Left renal pelvis (tissue), 4 donors: ENCODE measurements at regions not wholly inside any gene's neighbourhood (a gene's known extent, or its start where the extent isn't known, plus 50 kb on each side); places are given as distances from the start of the nearest gene placed in this dataset.
"Not testable (repeated sequence)": the region's sequence is repeated elsewhere in the genome, so short reads cannot be mapped to it uniquely, and the experiment has no call there.

Experiments used
- DNase-seq, 4 donors: peaks; one replicate each; pipeline ENCODE4 v3.0.0-alpha.2; 2013; ENCODE audit warnings: low read depth in 4 of 4, low spot score in 3 of 4

DNA sequence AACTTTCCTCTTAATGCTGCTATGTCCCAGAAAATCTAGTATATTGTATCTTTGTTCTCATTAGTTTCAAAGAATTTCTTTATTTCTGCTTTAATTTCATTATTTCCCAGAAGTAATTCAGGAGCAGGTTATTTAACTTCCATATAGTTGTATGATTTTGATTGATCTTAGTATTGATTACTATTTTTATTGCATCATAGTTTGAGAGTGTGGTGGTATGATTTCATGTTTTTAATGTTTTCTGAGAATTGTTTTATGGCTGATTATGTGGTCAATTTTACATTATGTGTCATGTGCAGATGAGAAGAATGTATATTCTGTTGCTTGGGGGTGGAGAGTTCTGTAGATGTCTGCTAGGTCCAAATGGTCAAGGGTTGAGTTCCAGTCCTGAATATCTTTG is 425.6 kb upstream of the RORB start:
- DNase-seq = no peak

DNA sequence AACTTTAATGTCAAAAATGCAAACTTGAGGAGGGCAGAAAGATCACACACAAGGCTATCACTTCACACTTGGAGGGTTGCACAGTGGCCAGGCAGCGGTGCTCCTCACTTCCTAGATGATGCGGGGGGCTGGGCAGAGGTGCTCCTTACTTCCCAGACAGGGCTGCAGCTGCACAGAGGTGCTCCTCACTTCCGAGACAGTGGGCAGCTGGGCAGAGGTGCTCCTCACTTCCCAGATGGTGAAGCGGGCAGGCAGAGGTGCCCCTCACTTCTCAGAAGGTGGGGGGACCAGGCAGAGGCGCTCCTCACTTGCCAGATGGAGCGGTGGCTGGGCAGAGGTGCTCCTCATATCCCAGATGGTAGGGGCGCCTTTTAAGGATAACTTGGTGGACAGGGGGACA is 423.2 kb upstream of the RORB start:
- no peak for DNase-seq

DNA sequence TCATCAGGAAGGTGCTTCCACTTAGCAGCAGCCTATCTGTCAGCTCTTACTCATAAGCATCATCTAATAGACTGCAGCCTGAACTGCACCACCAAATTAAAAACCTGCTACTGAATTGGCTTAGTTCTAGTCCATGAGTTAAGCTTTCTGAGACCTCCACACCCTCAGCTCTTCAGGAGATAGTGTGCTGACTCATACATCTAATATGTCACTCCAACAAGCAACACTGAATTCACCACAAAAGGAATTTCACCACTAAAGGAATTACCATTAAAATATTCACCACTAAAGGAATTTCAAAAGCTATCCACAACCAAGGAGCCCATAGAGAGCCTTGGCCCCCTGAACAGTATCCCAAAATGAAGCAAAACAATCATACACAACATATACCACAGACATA is 418.5 kb upstream of the RORB start:
- no peak for DNase-seq

GRCh38 chr9:74080652-74081051 is 416.5 kb upstream of the RORB start:
- DNase-seq = not testable (repeated sequence)

- DNase-seq = no peak
These were observed 413.3 kb upstream of the RORB start for GRCh38 chr9:74083681-74084433.

DNA sequence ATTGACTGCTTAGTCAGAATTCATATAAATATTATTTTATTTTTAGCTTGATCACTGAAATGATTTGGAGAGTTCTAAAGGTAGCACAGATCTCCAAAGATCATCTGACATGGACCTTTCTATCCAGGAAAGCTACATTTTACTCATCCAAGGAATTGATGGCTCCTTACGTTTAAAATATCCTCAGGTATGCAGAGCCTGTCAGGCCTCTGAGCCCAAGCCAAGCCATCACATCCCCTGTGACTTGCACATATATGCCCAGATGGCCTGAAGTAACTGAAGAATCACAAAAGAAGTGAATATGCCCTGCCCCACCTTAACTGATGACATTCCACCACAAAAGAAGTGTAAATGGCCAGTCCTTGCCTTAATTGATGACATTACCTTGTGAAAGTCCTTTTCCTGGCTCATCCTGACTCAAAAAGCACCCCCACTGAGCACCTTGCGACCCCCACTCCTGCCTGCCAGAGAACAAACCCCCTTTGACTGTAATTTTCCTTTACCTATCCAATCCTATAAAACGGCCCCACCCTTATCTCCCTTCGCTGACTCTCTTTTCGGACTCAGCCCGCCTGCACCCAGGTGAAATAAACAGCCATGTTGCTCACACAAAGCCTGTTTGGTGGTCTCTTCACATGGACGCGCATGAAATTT is 411.6 kb upstream of the RORB start:
- not testable (repeated sequence) for DNase-seq

DNA sequence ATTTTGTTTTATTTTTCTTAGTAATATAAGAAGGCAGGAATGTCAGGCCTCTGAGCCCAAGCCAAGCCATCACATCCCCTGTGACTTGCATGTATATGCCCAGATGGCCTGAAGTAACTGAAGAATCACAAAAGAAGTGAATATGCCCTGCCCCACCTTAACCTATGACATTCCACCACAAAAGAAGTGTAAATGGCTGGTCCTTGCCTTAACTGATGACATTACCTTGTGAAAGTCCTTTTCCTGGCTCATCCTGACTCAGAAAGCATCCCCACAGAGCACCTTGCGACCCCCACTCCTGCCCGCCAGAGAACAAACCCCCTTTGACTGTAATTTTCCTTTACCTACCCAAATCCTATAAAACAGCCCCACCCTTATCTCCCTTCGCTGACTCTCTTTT is 406.2 kb upstream of the RORB start:
- DNase-seq = not testable (repeated sequence)

DNA sequence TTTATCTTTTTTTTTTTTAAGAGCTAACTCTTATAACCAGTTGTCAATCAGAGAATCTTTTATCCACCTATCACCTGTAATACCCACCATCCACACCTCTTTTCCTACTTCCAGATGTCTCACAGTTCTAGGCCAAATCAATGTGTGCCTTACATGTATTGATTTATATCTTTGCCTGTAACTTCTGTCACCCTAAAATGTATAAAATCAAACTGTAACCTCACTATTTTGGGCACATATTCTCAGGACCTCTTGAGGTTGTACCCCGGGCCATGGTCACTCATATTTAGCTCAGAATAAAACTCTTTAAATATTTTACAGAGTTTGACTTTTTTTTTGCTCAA is 404.7 kb upstream of the RORB start:
- no peak for DNase-seq

GRCh38 chr9:74094037-74094436 is 403.1 kb upstream of the RORB start:
- not testable (repeated sequence) for DNase-seq

- no peak for DNase-seq
These were observed 402.4 kb upstream of the RORB start for GRCh38 chr9:74094766-74095165.

DNA sequence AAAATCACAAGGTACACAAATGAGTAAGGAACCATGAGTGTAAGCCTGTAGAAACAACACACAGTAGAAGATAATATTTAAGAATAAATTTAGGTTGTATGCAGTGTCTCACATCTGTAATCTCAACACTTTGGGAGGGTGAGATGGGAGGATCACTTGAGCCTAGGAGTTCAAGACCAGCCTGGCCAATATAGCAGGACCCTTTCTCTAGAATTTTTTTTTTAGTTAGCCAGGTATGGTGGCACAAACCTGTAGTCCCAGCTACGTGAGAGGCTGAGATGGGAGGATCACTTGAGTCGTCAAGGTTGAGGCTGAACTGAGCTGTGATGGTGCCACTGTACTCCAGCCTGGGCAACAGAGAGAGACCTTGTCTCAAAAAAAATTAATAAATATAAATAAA is 401.2 kb upstream of the RORB start:
- DNase-seq = no peak

- no peak for DNase-seq
These were observed 400.7 kb upstream of the RORB start for GRCh38 chr9:74096420-74096819.

DNA sequence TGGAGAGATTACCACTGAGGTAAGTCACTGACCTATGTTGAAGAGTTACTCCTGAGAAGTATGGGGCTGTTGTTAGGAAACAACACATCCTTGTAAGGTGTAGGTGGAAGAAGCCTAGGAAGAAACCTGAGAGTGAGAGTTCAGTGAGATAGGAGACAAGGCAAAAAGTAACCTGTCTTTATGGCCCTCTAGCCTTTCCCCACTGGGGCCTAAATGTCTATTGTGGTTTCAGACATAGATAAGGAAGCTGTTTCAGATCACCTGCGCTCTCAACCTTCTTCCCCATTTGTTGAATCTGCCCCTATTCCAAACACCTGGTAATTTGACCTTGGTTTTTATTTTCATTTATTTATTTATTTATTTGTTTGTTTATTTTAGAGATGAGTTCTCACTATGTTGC is 397.1 kb upstream of the RORB start:
- DNase-seq = no peak

DNA sequence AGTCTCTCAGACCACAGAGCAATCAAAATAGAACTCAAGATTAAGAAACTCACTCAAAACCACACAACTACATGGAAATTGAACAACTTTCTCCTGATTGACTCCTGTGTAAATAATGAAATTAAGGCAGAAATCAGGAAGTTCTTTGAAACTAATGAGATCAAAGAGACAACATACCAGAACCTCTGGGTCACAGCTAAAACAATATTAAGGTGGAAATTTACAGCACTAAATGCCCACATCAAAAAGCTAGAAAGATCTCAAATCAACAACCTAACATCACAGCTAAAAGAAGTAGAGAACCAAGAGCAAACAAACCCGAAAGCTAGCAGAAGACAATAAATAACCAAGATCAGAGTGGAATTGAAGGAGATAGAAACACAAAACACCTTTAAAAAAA is 395.0 kb upstream of the RORB start:
- DNase-seq = not testable (repeated sequence)

GRCh38 chr9:74102702-74103101 is 394.4 kb upstream of the RORB start:
- DNase-seq = no peak

DNA sequence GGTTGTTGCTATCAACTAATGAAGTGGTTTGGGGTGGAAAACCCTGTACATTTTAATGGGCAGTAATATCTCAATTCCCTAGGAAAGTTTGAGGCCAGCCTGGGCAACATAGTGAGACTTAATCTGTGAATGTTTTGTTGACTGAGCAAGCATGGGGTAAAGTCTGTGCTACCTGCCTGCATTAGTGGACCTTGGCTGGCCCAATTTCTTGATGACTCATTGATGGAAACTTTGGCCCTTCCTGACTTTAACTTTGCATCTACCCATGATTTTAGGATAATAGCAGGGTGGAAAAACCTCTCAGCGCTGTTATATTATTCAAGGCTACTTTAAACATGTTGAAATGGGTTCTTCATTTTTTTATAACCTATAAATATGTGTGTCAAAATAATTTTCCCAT is 389.4 kb upstream of the RORB start:
- no peak for DNase-seq

GRCh38 chr9:74115976-74116375 is 381.2 kb upstream of the RORB start:
- DNase-seq = no peak

- DNase-seq = no peak
These were observed 380.0 kb upstream of the RORB start for GRCh38 chr9:74117151-74117550.

GRCh38 chr9:74117731-74118130 is 379.4 kb upstream of the RORB start:
- no peak for DNase-seq

DNA sequence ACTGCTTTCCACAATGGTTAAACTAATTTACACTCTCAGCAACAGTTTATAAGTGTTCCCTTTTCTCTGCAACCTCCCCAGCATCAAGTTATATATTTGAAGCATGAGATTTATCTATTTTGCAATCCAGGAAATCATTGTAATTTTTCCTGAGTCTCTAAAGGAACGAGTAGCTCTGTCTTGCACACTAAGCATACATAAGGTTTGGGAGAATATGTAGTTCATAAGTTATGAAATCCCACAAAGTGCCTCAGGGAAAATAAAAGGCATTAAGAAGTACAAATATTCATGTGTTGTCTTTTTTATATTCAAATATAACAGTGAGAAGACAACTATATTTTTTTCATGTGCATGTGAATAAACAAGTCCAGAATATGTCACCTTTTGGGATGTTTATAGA is 377.1 kb upstream of the RORB start:
- DNase-seq = no peak

GRCh38 chr9:74120470-74120869 is 376.7 kb upstream of the RORB start:
- no peak for DNase-seq

DNA sequence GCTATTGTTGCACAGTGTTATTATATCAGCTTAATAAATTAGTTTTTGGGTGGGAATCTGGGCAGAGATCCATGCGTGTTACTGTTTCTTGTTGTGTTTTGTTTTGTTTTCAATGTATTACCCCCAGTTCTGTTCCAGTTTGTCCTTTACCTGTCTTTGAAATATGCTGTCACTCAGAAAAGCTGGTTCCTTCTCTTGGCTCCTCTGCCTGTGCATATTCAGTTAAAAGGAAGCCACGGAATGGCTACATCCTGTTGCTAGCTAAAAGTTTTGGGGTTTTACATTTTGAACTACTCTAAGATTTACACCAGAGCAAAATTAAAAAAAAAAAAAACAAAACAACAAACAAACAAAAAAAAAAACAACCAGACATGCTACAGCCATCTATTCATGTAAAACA is 374.9 kb upstream of the RORB start:
- DNase-seq = no peak

DNA sequence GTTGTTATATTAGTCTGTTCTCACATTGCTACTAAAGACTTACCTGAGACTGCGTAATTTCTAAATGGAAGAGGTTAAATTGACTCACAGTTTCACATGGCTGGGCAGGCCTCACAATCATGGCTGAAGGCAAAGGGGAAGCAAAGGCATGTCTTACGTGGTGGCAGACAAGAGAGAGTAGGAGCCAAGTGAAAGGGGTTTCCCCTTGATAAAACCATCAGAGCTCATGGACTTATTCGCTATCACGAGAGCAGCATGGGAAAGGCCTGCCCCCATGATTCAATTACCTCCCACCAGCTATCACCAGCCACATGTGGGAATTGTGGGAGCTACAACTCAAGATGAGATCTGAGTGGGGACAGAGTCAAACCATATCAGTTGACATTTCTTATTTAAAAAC is 374.5 kb upstream of the RORB start:
- no peak for DNase-seq
